Astrocyte (in vitro differentiated cells and primary cell): ENCODE measurements at regions not wholly inside any gene's neighbourhood (a gene's known extent, or its start where the extent isn't known, plus 50 kb on each side); places are given as distances from the start of the nearest gene placed in this dataset.

Experiments used
- CTCF ChIP-seq: IDR thresholded peaks from 2 replicates; pipeline ENCODE4 v1.5.1; 2011; ENCODE audit warnings: low read depth, mild to moderate bottlenecking, inconsistent platforms, low read length, moderate library complexity; ENCODE audit not compliant: insufficient read depth
- EZH2 ChIP-seq: IDR thresholded peaks from 2 replicates; pipeline ENCODE4 v1.6.1; 2012; ENCODE audit warnings: mild to moderate bottlenecking, low read length, inconsistent platforms; ENCODE audit not compliant: insufficient read depth

GRCh38 chr15:70469651-70470555 is 293.5 kb downstream of the UACA start:
- no peak for TF ChIP-seq CTCF
- TF ChIP-seq EZH2 = no peak
